T-cell (primary cell): ENCODE measurements at regions not wholly inside any gene's neighbourhood (a gene's known extent, or its start where the extent isn't known, plus 50 kb on each side); places are given as distances from the start of the nearest gene placed in this dataset.

Experiments used
- ATAC-seq, 4 experiments: fragments of 200-7000 bp in 3 of 4; fragments of 150-1000 bp in 1 of 4; cut with Tn5 transposase; replicated peaks in 1 of 4; 1 replicate in 3 of 4; 2 replicates in 1 of 4; pipeline ENCODE4 v1.10.0; 2021; ENCODE audit warnings: moderate library complexity in 3 of 4, mild to moderate bottlenecking in 2 of 4, moderate number of reproducible peaks in 1 of 4
- CTCF ChIA-PET, 2 donors: fragments of 300-600 bp; sonication (Branson Sonifier 250); formaldehyde crosslinking; loops; one replicate each; lab custom pipeline; 2022; ENCODE audit warnings: antibody characterized with exemption in 2 of 2; lab: Charles Lee
- POLR2A ChIA-PET, 2 donors: fragments of 300-600 bp; sonication (Branson Sonifier 250); formaldehyde crosslinking; loops; one replicate each; lab custom pipeline; 2022; ENCODE audit warnings: antibody characterized with exemption in 2 of 2; lab: Charles Lee
- DNase-seq, 35 experiments: peaks; one replicate each; pipeline versions ENCODE4 v3.0.0 to v3.0.0-alpha.2; 2013 to 2023
- H3K27ac ChIP-seq: one replicate; pipeline ENCODE4 v1.5.1; 2013; ENCODE audit warnings: low read length
- H3K27me3 ChIP-seq, 2 experiments: replicated peaks in 1 of 2; 1 replicate in 1 of 2; 2 replicates in 1 of 2; pipeline versions ENCODE4 v1.6.1 to v1.7.0; 2013; ENCODE audit warnings: low read length in 1 of 2, mixed read lengths in 1 of 2; ENCODE audit not compliant: control insufficient read depth in 2 of 2, insufficient read depth in 2 of 2; ENCODE audit errors: extremely low read depth in 1 of 2
- H3K36me3 ChIP-seq, 2 donors: 1 replicate in 1 of 2; 2 replicates in 1 of 2; pipeline versions ENCODE4 v1.6.1 to v1.7.0; 2013; ENCODE audit warnings: low read length in 1 of 2; ENCODE audit not compliant: control insufficient read depth in 2 of 2, insufficient read depth in 1 of 2; ENCODE audit errors: extremely low read depth in 1 of 2
- H3K4me1 ChIP-seq, 2 experiments: 1 replicate in 1 of 2; 2 replicates in 1 of 2; pipeline versions ENCODE4 v1.6.1 to v1.7.0; 2013; ENCODE audit warnings: low read length in 2 of 2, mixed read lengths in 1 of 2; ENCODE audit not compliant: insufficient read depth in 2 of 2, control insufficient read depth in 1 of 2; ENCODE audit errors: extremely low read depth in 1 of 2
- H3K4me3 ChIP-seq, 2 donors: 1 replicate in 1 of 2; 2 replicates in 1 of 2; pipeline versions ENCODE4 v1.5.1 to v1.7.0; 2013; ENCODE audit warnings: mild to moderate bottlenecking in 2 of 2, low read length in 1 of 2, moderate library complexity in 1 of 2; ENCODE audit not compliant: control insufficient read depth in 1 of 2; ENCODE audit errors: extremely low read depth in 1 of 2
- H3K9me3 ChIP-seq: 2 replicates; pipeline ENCODE4 v1.7.0; 2013
- H3K27ac Mint-ChIP-seq, 2 donors: one replicate each; pipeline ENCODE4 v1.8.0; 2020 to 2021; ENCODE audit warnings: mild to moderate bottlenecking in 2 of 2, mixed read lengths in 2 of 2
- H3K27me3 Mint-ChIP-seq, 2 donors: one replicate each; pipeline ENCODE4 v1.8.0; 2021 to 2022; ENCODE audit warnings: mixed read lengths in 2 of 2
- H3K36me3 Mint-ChIP-seq: one replicate; pipeline ENCODE4 v1.8.0; 2021; ENCODE audit warnings: mixed read lengths
- H3K4me1 Mint-ChIP-seq, 3 donors: one replicate each; pipeline ENCODE4 v1.8.0; 2020 to 2022; ENCODE audit warnings: mixed read lengths in 3 of 3, mild to moderate bottlenecking in 1 of 3
- H3K4me3 Mint-ChIP-seq, 3 donors: one replicate each; pipeline ENCODE4 v1.8.0; 2020 to 2022; ENCODE audit warnings: mild to moderate bottlenecking in 3 of 3, mixed read lengths in 3 of 3, moderate library complexity in 3 of 3
- H3K9me3 Mint-ChIP-seq, 3 donors: one replicate each; pipeline ENCODE4 v1.8.0; 2020 to 2022; ENCODE audit warnings: mixed read lengths in 3 of 3
- WGBS: methylation state at CpG from one replicate; pipeline ENCODE4 v1.1.5; 2013; ENCODE audit warnings: missing lambda C conversion rate; ENCODE audit not compliant: insufficient coverage; 5-methylcytosine and 5-hydroxymethylcytosine counted together

DNA sequence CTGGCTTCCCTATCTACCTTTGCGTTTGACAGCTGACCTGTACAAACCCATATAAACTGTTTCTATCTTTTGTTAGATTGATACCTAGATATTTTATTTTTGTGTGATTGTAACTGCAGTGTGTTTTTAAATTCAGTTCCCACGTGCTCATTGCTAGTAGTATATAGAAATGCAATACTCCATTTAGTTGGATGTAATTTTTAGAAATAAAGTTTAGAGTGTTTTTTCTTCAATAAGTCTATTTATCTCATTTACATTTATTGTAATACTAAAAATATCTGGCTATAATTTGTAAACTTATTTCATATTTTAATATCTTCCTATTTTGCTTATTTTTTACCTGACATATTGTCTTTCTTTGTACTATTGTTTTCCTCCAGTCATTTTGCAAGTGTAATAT, 329.7 kb upstream of the ADARB2 start:
- ATAC-seq (no peak), DNase-seq (no peak)
- Histone ChIP-seq H3K9me3 (no peaks in the 10 kb centered on the region), H3K36me3 (no peaks in the 10 kb centered on the region), H3K4me3 (no peak overlapping the region), H3K4me1 (no peaks in the 10 kb centered on the region), H3K27me3 (peaks cover 0 to 5% of the 10 kb centered on the region in 2 experiments), H3K27ac (no peak overlapping the region)
- Mint-ChIP-seq H3K36me3 (no peaks in the 10 kb centered on the region), H3K27me3 (no peaks in the 10 kb centered on the region), H3K27ac (no peak overlapping the region), H3K9me3 (peaks cover 2 to 22% (median 7%) of the 10 kb centered on the region in 3 donors), H3K4me1 (peaks cover 0 to 4% (median 0%) of the 10 kb centered on the region in 3 donors), H3K4me3 (no peak overlapping the region)
- ChIA-PET CTCF (no interaction called here), POLR2A (no interaction called here)
- WGBS = no CpG with 5 or more reads among the region's 2 CpGs

GRCh38 chr10:2054728-2055127, 317.4 kb upstream of the ADARB2 start:
- peaks cover 4 to 7% of the 10 kb centered on the region in 2 donors for H3K27me3 Mint-ChIP-seq
- DNase-seq (no peak), ATAC-seq (no peak)
- CTCF ChIA-PET = no interaction called here
- Histone ChIP-seq H3K27me3 (no peaks in the 10 kb centered on the region), H3K4me3 (no peak overlapping the region), H3K36me3 (no peaks in the 10 kb centered on the region), H3K9me3 (no peaks in the 10 kb centered on the region), H3K4me1 (no peaks in the 10 kb centered on the region), H3K27ac (no peak overlapping the region)
- POLR2A ChIA-PET = interaction anchor here in 1 of 2 donors (0.6 kb wide), 1 partner anchor 289 kb away, joined by 3 read pairs; no protein-coding TSS in a partner anchor
- 100% methylated on average over 1 of the region's 3 CpGs for WGBS
- H3K4me3 Mint-ChIP-seq = no peak overlapping the region
- peaks cover 0 to 6% (median 0%) of the 10 kb centered on the region in 3 donors for H3K4me1 Mint-ChIP-seq
- no peaks in the 10 kb centered on the region for H3K36me3 Mint-ChIP-seq
- H3K9me3 Mint-ChIP-seq = peaks cover 0 to 5% (median 5%) of the 10 kb centered on the region in 3 donors
- no peak overlapping the region for H3K27ac Mint-ChIP-seq

DNA sequence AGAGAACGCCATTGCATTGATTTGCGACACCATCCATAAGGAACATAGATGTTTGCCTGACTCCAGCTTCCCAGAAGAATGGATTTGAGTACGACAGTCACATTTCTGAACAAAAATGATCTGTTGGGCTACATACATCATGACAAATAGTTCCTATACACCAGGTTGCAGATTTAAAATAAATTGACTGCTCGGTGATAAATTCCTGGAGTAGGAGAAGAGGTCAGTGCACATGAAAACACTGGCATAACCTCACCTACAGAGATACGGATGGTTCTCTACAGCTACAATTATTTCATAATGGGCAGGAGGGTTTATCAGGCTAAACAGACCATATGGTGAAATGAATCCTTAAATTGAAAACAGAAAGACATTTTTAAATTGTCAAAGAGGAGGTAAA, 316.5 kb upstream of the ADARB2 start:
- Mint-ChIP-seq H3K9me3 (peaks cover under 1 to 9% (median 5%) of the 10 kb centered on the region in 3 donors), H3K4me1 (peaks cover 0 to 6% (median 0%) of the 10 kb centered on the region in 3 donors), H3K4me3 (no peak overlapping the region), H3K27me3 (peaks cover 4 to 7% of the 10 kb centered on the region in 2 donors), H3K36me3 (no peaks in the 10 kb centered on the region), H3K27ac (no peak overlapping the region)
- DNase-seq = no peak
- no peak for ATAC-seq
- WGBS = 92% methylated on average over 2 of the region's 5 CpGs
- no peaks in the 10 kb centered on the region for H3K4me1 ChIP-seq
- H3K27me3 ChIP-seq = no peaks in the 10 kb centered on the region
- H3K27ac ChIP-seq = no peak overlapping the region
- ChIA-PET POLR2A (no interaction called here), CTCF (no interaction called here)
- no peak overlapping the region for H3K4me3 ChIP-seq
- no peaks in the 10 kb centered on the region for H3K36me3 ChIP-seq
- no peaks in the 10 kb centered on the region for H3K9me3 ChIP-seq

GRCh38 chr10:2051108-2051507, 313.8 kb upstream of the ADARB2 start:
- Histone ChIP-seq H3K27me3 (no peaks in the 10 kb centered on the region), H3K9me3 (no peaks in the 10 kb centered on the region), H3K27ac (no peak overlapping the region), H3K36me3 (no peaks in the 10 kb centered on the region), H3K4me1 (no peaks in the 10 kb centered on the region), H3K4me3 (no peak overlapping the region)
- H3K4me3 Mint-ChIP-seq = no peak overlapping the region
- ChIA-PET POLR2A (no interaction called here), CTCF (no interaction called here)
- no peaks in the 10 kb centered on the region for H3K4me1 Mint-ChIP-seq
- WGBS = 94% methylated on average over 5 of the region's 7 CpGs
- peaks cover 2 to 3% of the 10 kb centered on the region in 2 donors for H3K27me3 Mint-ChIP-seq
- no peaks in the 10 kb centered on the region for H3K36me3 Mint-ChIP-seq
- no peak overlapping the region for H3K27ac Mint-ChIP-seq
- ATAC-seq (no peak), DNase-seq (no peak)
- peaks cover 3 to 13% (median 9%) of the 10 kb centered on the region in 3 donors for H3K9me3 Mint-ChIP-seq

- Histone ChIP-seq H3K9me3 (no peaks in the 10 kb centered on the region), H3K27ac (no peak overlapping the region), H3K27me3 (no peaks in the 10 kb centered on the region), H3K4me1 (no peaks in the 10 kb centered on the region), H3K4me3 (no peak overlapping the region), H3K36me3 (no peaks in the 10 kb centered on the region)
- ChIA-PET CTCF (no interaction called here), POLR2A (no interaction called here)
- Mint-ChIP-seq H3K4me1 (no peaks in the 10 kb centered on the region), H3K9me3 (peaks cover 3 to 13% (median 9%) of the 10 kb centered on the region in 3 donors), H3K4me3 (no peak overlapping the region), H3K27ac (no peak overlapping the region), H3K36me3 (no peaks in the 10 kb centered on the region), H3K27me3 (peaks cover 2 to 3% of the 10 kb centered on the region in 2 donors)
- no peak for ATAC-seq
- no peak for DNase-seq
Measured at GRCh38 chr10:2049560-2049959, 312.2 kb upstream of the ADARB2 start.

- H3K4me3 Mint-ChIP-seq = no peak overlapping the region
- peaks cover 2 to 3% of the 10 kb centered on the region in 2 donors for H3K27me3 Mint-ChIP-seq
- Histone ChIP-seq H3K27ac (no peak overlapping the region), H3K27me3 (no peaks in the 10 kb centered on the region), H3K9me3 (no peaks in the 10 kb centered on the region), H3K4me3 (no peak overlapping the region), H3K36me3 (no peaks in the 10 kb centered on the region), H3K4me1 (no peaks in the 10 kb centered on the region)
- H3K4me1 Mint-ChIP-seq = no peaks in the 10 kb centered on the region
- H3K36me3 Mint-ChIP-seq = no peaks in the 10 kb centered on the region
- no peak for DNase-seq
- WGBS = 44% methylated on average over 5 of the region's 5 CpGs
- no peak overlapping the region for H3K27ac Mint-ChIP-seq
- POLR2A ChIA-PET = no interaction called here
- H3K9me3 Mint-ChIP-seq = peaks cover 3 to 13% (median 9%) of the 10 kb centered on the region in 3 donors
- no peak for ATAC-seq
- CTCF ChIA-PET = no interaction called here
Measured at GRCh38 chr10:2048337-2048973, 311.1 kb upstream of the ADARB2 start.
